ENCODE measurements at regions not wholly inside any gene's neighbourhood (a gene's known extent, or its start where the extent isn't known, plus 50 kb on each side); places are given as distances from the start of the nearest gene placed in this dataset.

DNA sequence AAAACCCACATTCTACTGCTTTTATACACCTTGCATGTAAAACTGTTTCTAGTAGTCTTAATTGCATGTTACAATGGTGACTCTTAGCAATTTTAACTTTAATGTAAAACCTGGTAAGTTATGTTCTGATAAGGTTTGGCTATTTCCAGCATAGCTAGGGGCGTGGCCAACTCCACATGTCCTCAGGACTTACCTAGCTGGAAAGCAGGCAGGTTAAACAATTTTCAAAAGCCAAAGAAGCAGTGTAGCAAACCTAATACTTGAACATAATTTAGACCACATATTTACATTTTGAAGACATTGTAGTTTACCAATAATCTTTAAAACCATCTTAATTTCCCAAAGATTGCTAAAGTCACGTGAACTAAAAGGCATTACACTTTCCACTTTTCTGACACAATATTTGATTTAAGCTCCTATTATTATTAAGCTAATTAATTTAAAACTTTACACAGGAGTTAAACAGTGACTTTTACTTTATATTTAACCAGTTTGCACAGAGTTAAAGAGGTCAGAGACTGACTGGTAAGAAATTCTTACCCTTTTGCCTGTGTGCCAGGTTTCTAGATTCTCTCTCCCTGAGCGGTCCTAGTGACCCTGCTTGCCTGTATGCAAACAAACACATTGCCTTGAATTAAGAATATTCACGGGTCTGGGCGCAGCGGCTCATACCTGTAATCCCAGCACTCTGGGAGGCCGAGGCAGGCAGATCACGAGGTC is 88.2 kb downstream of the GLUD2 start:
- no peak for FAIRE-seq
- no peak overlapping the region for H3K4me3 ChIP-seq
- no peak for TF ChIP-seq TP53 (CRISPR knock-in tag; IDR thresholded peaks at IDR 0.05)
- no peak for TF ChIP-seq ZSCAN20 (CRISPR knock-in tag; IDR thresholded peaks at IDR 0.05)
- no peak for TF ChIP-seq NPAS2 (CRISPR knock-in tag; IDR thresholded peaks at IDR 0.05; ENCODE audit: borderline replicate concordance)
- no peak for TF ChIP-seq MYC (IDR thresholded peaks at IDR 0.05; ENCODE audit: borderline replicate concordance, low read length)
- TF ChIP-seq BCL3 (IDR thresholded peaks at IDR 0.05), result no peak

DNA sequence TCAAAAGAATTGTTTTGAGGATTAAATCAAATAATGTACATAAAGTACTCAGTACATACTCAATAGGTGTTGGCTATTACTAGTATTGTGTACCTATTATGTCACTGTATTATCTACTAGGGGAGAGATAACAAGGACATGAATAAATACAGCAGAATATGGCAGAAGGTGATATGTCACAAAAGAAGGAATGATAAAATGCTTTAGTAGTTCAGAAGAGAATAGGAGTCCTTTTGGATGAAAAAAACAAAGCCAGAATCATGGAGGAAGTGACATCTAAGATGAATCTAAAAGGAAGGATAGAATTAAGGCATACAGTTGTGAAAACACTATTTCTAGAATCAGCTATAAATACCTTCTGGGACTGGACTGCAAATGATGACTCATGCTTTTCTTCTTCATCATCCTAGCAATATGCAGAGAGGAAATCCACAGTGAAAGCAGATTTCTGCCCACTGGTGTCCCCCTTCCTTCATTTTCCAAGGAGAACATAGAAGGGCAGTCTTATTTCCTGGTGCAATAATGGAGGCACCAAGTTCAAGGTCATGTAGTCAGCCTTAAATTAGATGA is 98.7 kb downstream of the GLUD2 start:
- peak; percentile 72 for FAIRE-seq
- no peak for ATAC-seq
- POLR2A ChIA-PET, result no interaction called here

More for the DNA sequence above, 88.2 kb downstream of the GLUD2 start:
- 51% methylated on average over 6 of the region's 8 CpGs for WGBS (ENCODE audit: missing lambda C conversion rate)
- Histone ChIP-seq H3K4me2 (no peak overlapping the region), H3K4me1 (no peaks in the 10 kb centered on the region), H3K27ac (no peak overlapping the region), H3K9me3 (no peaks in the 10 kb centered on the region)
- ChIA-PET CTCF (no interaction called here), POLR2A (no interaction called here)
- ATAC-seq, result no peak
- no peak for DNase-seq (ENCODE audit: low read depth in 1 of 2, low spot score in 1 of 2)

GRCh38 chrX:121150217-121150616 is 102.8 kb downstream of the GLUD2 start:
- Histone ChIP-seq H3K4me3 (no peak overlapping the region), H3K4me1 (no peaks in the 10 kb centered on the region), H3K4me2 (no peak overlapping the region), H3K9me3 (no peaks in the 10 kb centered on the region), H3K27ac (no peak overlapping the region)
- TF ChIP-seq, protein P1, sequence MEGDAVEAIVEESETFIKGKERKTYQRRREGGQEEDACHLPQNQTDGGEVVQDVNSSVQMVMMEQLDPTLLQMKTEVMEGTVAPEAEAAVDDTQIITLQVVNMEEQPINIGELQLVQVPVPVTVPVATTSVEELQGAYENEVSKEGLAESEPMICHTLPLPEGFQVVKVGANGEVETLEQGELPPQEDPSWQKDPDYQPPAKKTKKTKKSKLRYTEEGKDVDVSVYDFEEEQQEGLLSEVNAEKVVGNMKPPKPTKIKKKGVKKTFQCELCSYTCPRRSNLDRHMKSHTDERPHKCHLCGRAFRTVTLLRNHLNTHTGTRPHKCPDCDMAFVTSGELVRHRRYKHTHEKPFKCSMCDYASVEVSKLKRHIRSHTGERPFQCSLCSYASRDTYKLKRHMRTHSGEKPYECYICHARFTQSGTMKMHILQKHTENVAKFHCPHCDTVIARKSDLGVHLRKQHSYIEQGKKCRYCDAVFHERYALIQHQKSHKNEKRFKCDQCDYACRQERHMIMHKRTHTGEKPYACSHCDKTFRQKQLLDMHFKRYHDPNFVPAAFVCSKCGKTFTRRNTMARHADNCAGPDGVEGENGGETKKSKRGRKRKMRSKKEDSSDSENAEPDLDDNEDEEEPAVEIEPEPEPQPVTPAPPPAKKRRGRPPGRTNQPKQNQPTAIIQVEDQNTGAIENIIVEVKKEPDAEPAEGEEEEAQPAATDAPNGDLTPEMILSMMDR (IDR thresholded peaks at IDR 0.05), result no peak
- no peak for TF ChIP-seq REST (IDR thresholded peaks at IDR 0.05)
- TF ChIP-seq RNF2 (IDR thresholded peaks at IDR 0.05; ENCODE audit: borderline replicate concordance, low read depth), result no peak
- FAIRE-seq, result no peak
- ChIA-PET POLR2A (no interaction called here), CTCF (interaction anchor here (0.5 kb wide), 1 partner anchor 1168 kb away, joined by 4 read pairs; no protein-coding TSS in a partner anchor)
- WGBS (ENCODE audit: missing lambda C conversion rate), result 19% methylated on average over 1 of the region's 1 CpG
- ATAC-seq, result no peak
- DNase-seq (ENCODE audit: low read depth in 1 of 2, low spot score in 1 of 2), result no peak

More for the DNA sequence above, 98.7 kb downstream of the GLUD2 start:
- H3K4me3 ChIP-seq, result no peak overlapping the region
- no peak for DNase-seq (ENCODE audit: low read depth in 1 of 2, low spot score in 1 of 2)
- TF ChIP-seq JUNB (IDR thresholded peaks at IDR 0.05) (no peak), MAFK (IDR thresholded peaks at IDR 0.05; ENCODE audit: partially characterized antibody) (peak; percentile 9), FOSL2 (IDR thresholded peaks at IDR 0.05) (no peak), FOSL2 (CRISPR knock-in tag; IDR thresholded peaks at IDR 0.05) (peak; percentile 19; the same call in 1 of the 2 replicates), NFE2L2 (conservative IDR thresholded peaks at IDR 0.05; ENCODE audit: low read length) (no peak), ZC3H11A (IDR thresholded peaks at IDR 0.05) (no peak), MYC (IDR thresholded peaks at IDR 0.05; ENCODE audit: borderline replicate concordance, low read length) (no peak)
- CTCF ChIA-PET, result no interaction called here
- no peaks in the 10 kb centered on the region for H3K4me1 ChIP-seq
- H3K27ac ChIP-seq, result no peak overlapping the region
- no peak overlapping the region for H3K4me2 ChIP-seq
- no peaks in the 10 kb centered on the region for H3K9me3 ChIP-seq
